Fibroblast of the conjunctiva (primary cell): ENCODE measurements at regions not wholly inside any gene's neighbourhood (a gene's known extent, or its start where the extent isn't known, plus 50 kb on each side); places are given as distances from the start of the nearest gene placed in this dataset.

Experiments
- DNase-seq: peaks from one replicate; pipeline ENCODE4 v3.0.0-alpha.2; 2010; ENCODE audit warnings: low read depth

DNA sequence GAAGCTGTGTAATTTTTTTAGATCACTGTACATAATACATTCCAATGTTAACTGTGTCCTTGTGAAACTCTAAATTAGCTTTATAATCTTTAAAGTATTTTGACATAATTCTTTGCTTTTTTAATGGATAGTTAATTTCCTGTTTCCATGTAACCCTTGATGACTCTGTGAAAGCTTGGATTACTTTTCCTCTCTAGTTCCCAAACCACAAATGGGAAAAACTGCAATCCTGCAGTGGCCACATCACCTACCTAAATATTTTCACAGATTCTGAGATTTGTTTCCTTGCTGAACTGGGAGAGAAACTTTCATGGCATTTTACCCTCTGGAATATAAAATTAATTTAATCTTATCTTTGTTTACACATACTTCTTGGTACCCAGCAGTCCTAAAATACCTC is 161.6 kb upstream of the CCDC68 start:
- no peak for DNase-seq

DNA sequence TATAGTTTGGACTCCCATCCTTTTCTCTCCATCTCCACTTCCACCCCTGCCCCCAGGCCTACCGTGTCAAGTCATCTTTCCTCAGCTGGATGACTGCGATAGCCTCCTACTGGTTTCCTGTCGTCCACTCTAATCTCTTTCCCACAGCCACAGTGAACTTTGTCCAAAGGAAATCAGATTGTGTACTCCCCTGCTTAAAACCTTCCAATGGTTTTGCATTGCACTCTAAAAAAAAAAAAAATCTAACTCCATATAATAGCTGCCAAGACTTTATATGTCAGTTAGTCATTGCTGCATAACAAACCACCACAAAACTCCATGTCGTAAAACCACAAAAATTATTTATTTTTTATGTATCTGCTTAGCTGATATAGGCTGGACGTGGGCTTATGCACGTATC is 160.2 kb upstream of the CCDC68 start:
- DNase-seq, result no peak

GRCh38 chr18:55119016-55119415 is 159.8 kb upstream of the CCDC68 start:
- no peak for DNase-seq

DNA sequence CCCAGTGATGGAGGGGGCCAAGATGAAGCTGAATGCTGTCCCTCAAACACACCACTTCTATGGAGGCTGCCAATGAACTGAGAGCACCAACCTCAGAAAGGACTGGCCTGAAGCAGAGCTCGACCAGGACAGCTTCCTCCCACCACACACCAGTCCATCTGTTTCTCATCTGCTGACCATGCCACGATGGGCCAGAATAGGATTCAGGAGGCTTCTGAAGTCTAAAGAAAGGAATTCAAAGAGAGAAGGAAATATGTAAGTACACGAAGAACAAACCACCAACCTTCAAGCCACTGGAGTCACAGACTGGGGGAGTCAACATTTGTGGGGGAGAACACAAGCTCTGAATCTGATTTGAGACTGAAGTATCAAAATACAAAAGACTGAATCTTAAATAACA is 157.6 kb upstream of the CCDC68 start:
- no peak for DNase-seq

DNA sequence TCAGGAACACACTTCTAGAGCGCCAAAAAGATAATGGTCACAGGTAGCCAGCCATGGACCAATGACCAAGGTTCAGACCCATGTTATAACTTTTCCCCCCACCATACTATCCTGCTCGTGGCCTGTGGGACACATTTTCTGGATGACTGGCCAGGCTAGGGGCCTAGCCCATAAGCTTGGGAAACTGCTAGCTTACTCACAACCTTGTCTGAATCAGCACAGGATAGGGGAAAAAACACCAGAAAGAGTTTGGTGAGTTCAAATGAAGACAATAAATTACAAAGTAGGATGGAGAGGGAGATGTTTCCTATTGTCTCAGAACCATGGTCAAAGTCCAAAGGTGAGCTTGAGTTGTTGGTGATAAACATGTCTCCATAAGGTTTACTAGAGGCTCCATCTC is 156.3 kb upstream of the CCDC68 start:
- DNase-seq, result no peak

DNA sequence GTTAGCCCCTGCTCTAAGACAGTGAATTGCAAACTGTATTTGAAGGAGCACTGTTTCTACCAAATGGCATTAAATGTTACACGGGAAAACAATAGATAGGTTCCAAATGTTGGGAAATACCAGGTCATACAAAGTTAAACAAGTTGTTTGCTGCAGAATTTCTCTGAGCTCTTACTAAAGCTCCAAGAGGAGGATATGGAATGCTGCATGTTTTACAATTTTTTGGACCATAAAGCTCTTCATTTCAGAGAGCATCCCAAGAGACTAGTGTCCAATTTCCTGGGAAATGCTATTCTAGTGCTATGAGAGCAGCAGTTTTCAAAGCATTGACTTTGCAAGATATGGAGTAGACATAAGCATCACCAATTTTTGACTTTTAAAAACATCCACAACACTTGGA is 155.6 kb upstream of the CCDC68 start:
- DNase-seq, result no peak

GRCh38 chr18:55113800-55114199 is 154.5 kb upstream of the CCDC68 start:
- DNase-seq, result no peak

DNA sequence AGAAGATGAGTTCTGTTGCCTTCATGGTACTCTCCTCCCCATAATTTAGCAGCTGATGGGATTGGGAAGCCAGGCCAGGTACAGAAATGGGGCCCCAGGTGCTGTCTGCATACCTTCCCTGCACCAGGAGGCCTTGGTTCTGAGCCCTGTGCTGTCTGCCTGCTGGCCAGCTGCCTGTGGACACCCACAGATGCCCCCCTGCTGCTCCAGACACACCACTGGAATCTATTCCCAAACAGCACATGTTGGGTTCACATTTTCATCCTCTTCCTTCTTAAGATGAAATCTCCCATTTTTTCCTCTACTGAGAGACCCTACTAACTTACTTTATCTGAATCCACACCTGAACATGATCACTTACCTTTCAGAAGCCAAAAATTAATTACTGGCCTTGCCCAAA is 152.0 kb upstream of the CCDC68 start:
- no peak for DNase-seq

- DNase-seq, result no peak
Observed at GRCh38 chr18:55110436-55110835, 151.2 kb upstream of the CCDC68 start.

DNA sequence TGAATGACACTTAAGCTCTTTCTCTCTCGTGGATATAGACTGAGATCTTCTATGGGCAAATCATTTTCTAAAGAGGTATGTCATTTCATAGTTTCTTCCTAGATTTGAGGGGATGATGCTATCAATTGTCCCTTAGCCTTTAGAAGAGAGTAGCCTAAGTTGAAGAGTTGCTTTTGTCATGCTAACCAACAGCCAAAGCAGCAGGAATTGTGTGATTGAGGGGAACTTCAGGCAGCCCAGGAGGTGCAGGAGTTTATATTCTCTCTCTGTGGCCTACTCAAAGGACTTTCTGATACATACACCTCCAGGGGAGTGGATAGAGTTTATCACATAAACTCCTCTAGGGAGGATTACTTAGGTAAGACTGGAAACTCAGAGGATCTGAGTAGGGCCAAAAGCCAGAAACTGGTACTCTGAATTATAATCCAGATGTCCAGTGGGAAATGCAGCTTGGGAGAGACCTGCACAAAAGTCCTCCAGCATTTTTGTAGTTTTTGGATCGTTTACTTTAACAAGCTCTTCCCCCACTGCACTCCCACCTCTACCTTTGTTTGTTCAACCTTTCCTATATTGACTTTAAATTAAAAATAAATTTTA is 150.7 kb upstream of the CCDC68 start:
- no peak for DNase-seq

- DNase-seq, result no peak
Observed at GRCh38 chr18:55106906-55107305, 147.6 kb upstream of the CCDC68 start.

GRCh38 chr18:55106466-55106865 is 147.2 kb upstream of the CCDC68 start:
- no peak for DNase-seq

- DNase-seq, result no peak
Observed at GRCh38 chr18:55105873-55106272, 146.6 kb upstream of the CCDC68 start.

- DNase-seq, result no peak
Observed at GRCh38 chr18:55102958-55103456, 143.7 kb upstream of the CCDC68 start.

DNA sequence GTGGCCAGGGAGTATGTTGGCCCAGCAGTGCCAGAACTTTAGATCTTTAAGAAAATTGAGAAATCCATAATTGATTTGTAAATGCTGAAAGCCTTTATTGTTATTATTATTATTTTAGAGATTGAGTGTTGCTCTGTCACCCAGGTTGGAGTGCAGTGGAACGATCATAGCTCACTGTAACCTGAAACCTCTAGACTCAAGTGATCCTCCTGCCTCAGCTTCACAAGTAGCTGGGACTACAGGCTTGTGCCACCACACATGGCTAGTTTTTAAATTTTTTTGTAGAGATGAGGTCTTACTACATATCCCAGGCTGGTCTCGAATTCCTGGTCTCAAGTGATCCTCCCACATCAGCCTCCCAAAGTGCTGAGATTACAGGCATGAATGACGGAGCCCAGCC is 143.2 kb upstream of the CCDC68 start:
- no peak for DNase-seq

- DNase-seq, result no peak
Observed at GRCh38 chr18:55101458-55101824, 142.2 kb upstream of the CCDC68 start.

DNA sequence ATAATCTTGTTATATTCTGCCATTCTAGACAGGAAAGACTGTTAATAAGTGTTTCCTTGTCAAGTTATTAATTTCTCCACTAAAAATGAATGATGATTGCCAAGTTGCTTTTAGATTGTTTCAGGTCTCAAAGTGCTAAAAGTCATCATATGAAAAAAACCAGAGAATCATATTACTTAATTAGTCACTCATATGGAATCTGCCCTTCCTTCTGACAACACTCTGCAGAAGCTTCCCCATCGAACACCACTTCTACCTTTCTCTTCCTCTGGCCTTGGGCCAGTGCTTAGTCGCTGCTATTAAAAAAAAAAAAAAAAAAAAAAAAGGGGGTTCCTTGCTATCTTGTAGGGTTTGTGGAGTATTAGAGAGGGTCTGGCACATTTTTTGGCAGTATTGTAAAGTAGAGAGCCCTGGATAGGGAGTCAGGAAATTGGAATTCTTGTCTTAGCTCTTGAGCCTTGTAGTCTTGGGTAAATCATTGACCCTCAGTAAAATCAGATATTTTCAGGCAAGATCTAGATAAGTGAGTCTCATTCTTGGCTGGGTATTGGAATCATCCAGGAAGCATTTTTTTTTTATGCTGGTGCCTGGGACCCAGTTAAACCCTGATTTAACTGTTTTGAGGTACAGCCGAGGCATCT is 141.7 kb upstream of the CCDC68 start:
- DNase-seq, result no peak

GRCh38 chr18:55097456-55098170 is 138.4 kb upstream of the CCDC68 start:
- no peak for DNase-seq

- peak; percentile 67 for DNase-seq
Observed at GRCh38 chr18:55096263-55096951, 137.1 kb upstream of the CCDC68 start.

DNA sequence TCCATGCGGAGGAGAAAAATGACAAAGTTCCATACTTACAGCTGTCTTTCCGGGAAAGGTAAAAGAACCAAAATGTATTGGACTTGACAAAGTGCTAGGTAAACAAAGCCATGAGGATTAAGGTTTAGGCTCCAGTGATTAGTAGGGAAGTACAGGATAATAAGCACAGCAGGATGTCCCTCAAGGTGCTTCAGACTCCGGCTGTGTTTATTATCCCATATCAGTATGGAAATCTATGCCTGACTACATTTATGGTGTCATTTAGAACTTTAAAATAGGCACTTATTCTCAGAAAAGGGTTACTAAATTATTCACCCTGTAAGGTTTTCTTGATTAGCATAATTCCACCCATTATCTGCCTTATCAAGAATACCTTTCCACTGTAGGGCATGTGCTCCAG is 136.3 kb upstream of the CCDC68 start:
- no peak for DNase-seq

DNA sequence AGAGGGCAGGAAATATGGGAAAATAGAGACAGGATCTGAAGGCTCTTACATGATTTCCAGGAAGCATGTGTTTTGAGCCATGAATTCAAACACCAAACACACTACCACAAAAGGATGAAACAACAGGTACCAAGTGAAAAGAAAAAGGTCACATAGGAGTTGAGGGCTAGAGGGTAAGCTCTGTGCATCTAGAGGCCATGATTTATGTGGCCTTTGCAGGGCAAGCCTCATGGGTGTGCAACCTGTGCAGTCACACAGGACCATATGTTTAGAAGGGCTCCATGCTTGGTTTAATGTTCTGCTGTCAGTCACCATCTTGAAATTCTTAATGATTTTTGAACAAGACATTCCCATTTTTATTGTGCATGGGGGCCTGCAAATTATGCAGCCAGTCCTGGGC is 134.5 kb upstream of the CCDC68 start:
- DNase-seq, result no peak

GRCh38 chr18:55093295-55093694 is 134.0 kb upstream of the CCDC68 start:
- DNase-seq, result no peak

- DNase-seq, result no peak
Observed at GRCh38 chr18:55092166-55092565, 132.9 kb upstream of the CCDC68 start.
